HG02763 (cell line): ENCODE measurements at regions not wholly inside any gene's neighbourhood (a gene's known extent, or its start where the extent isn't known, plus 50 kb on each side); places are given as distances from the start of the nearest gene placed in this dataset.

Source experiments
- ATAC-seq: cut with Tn5 transposase; IDR thresholded peaks from one replicate; pipeline ENCODE4 v1.9.1; 2021; ENCODE audit warnings: mild to moderate bottlenecking, moderate library complexity; ENCODE audit not compliant: unreplicated experiment

DNA sequence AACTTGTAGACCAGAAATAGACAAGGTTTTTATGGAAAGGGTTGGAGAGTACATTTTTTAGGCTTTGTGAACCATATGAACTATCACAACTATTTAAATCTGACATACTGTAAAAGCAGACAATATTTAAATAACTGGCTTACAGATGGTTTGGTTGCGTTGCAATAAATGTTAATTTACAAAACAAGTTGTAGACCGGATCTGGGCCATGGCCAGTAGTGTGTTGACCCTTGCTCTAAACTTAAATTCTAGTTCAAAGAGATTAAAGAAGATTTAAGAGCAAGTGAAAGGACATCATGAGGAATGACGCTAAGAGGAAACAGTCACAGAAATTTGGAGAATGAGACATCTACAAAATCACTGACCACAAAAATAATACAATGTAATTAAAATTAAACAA lies 652.7 kb downstream of the DCDC2C start:
- no peak for ATAC-seq

- ATAC-seq = no peak
Observed at GRCh38 chr2:4356541-4356940, 653.2 kb downstream of the DCDC2C start.

DNA sequence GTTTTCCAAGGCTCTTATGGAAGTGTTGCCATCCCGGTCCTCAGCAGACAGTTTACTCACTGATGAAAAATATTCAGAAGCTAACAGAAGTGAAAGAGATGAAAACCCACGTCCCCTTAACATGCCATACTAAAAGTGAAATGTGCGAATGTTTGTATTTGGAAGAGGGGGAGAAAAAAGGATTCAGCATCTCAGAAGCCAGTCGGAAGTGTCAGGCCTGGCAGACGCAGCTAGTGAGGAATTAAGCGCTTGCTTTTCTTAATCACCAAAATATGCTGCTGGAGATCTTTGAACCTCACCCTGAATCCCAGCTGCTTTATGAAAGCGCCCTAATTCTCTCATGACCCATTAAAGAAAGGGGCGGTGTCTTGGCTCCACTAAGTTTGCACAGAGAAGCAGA lies 653.7 kb downstream of the DCDC2C start:
- no peak for ATAC-seq

GRCh38 chr2:4358837-4359236 lies 655.5 kb downstream of the DCDC2C start:
- ATAC-seq = no peak

DNA sequence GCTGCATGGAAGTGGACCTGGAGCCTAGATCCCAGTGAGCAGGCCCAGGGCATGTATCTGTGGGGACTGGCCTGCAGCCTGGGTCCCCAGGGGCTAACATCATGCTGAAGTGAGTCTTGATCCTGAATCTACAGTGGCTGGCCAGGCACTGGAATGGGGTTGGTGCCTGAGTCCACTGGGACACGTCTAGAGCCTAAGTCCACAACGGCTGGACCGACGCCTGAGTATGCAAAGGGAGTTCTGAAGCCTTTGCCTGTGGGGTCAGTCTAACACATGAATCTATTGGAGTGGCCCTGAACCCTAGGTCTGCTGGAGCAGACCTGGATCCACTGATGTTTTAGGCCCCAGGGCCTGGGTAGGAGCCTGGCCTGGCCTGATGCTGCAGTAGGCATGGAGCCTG lies 665.5 kb downstream of the DCDC2C start:
- no peak for ATAC-seq

DNA sequence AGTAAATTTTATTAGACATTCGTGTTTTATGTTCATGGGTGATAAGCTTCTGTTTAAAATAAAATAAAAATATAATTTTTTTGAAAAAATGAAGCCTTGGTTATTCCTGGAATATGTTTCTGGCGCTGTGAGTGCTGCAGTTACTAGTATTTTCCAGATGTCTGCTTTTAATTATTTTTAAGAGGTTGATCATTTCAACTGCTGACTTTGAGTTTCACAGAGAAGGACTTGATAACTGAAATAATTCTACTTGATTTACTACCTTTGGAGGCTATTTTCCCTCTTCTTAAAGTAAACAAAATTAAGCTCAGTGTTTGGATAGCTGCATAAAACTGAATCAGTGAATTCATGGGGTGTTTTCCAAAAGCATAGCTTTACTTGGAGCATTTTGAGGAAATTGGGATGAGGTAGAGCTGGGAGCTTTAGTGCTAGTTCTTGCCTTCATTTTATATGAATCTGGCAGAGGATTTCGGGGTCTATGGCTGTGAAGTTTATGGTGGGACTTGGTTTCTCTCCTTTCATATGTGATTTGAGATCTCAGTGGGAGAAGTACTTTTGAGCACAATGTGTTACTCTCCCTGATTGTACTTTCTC lies 666.5 kb downstream of the DCDC2C start:
- no peak for ATAC-seq

GRCh38 chr2:4370422-4371090 lies 667.2 kb downstream of the DCDC2C start:
- no peak for ATAC-seq

DNA sequence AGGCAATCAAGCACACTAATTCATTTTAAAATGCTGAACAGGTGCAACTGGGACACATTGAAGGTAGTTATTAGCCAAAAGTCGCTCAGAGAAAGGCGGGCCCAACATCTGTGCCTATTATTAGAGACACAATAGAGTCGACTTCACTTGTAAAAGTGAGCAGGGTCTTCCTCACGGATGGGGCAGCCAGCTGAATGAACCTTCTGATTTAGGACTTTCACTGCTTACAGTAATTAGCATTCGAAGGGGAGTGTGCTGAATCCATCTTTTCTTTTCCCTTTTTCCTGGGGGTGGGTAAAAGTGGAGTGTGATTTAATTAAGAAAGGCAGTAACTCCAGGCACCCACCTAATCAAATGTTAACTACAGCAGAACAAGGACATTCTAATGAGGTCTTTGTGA lies 677.7 kb downstream of the DCDC2C start:
- ATAC-seq = no peak

DNA sequence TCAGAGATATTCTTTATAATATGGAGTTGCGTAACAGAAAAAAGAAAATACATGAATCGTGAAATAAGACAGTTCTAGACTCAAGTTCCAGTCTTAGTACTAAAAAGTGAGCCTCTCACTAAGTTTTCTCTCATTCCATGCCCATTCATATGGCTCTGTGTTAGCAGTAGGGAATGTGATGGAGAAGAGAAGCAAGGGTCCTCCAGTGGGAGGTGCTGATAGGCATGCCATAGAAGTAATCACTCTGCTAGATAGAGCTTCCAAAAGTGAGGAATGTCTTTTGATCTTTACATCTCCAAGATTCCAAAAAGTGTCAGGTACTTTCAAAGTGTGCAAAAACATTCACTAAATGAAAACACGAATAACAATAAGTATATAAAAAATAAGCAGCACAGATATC lies 678.4 kb downstream of the DCDC2C start:
- ATAC-seq = no peak

DNA sequence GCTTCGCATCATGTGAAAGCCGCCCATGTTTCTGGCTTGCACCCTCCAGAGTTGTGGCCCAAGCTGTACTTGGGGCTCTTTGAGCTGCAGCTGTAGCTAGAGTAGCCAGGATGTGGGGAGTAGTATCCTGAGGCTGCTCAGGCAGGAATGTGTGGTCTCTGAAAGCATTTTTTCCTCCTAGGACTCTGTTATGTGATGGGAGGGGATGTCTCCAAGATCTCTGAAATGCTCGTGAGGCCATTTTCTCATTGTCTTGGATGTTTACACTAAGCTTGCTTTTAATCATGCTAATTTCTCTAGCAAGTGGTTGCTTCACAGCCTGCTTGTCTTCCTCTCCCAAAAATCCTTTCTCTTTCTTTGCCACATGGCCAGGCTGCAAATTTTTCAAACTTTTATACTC lies 687.6 kb downstream of the DCDC2C start:
- ATAC-seq = no peak

GRCh38 chr2:4404363-4404762 lies 701.0 kb downstream of the DCDC2C start:
- no peak for ATAC-seq

DNA sequence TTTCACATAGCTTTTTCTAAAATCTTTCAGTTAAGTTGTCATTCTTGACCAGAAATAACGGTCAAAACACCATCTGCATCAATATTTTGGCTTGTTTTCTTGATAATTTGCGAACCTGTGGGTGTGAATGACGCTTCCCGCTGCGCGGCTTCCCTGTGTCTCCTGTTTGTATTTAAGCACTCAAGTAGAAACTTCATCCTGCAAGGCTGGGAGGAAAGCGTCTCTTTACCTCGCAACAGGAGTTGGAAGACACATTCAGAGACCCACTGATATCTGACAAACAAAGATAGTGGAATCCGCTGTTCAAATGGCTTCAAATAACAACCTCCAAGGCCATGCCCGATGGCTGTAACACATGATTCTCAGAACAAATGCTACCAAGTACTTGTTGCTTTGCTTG lies 704.9 kb downstream of the DCDC2C start:
- no peak for ATAC-seq

- no peak for ATAC-seq
Observed at GRCh38 chr2:4412637-4413187, 709.3 kb downstream of the DCDC2C start.

GRCh38 chr2:4415171-4415570 lies 711.8 kb downstream of the DCDC2C start:
- no peak for ATAC-seq

DNA sequence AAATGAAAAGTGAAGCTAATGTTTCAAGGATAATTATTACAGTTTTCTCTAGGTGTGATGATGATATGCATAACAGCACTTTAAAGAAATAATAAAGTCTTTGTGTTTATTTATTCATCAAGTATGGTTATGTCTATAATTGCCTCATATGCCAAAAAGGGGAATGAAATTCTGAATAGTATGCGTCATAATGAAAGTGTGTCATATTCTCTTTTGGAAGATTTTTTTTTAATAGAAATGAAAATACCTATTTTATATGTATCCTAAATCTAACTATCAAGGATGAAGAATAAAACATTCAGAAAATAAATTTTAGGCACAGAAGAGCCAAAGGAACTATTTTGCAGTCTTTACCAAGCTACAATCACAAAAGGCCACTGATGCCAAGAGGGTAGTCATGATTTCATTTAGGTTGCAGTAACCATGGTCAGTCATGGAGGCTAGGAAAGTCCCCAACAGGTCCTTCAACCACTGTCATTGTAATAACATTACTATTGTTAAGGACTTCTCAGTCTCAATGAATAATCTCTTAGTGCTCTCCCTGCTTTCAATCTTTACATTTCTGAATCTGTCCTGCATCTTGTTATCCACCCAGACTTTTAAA lies 712.5 kb downstream of the DCDC2C start:
- no peak for ATAC-seq

GRCh38 chr2:4416431-4416830 lies 713.1 kb downstream of the DCDC2C start:
- ATAC-seq = no peak

DNA sequence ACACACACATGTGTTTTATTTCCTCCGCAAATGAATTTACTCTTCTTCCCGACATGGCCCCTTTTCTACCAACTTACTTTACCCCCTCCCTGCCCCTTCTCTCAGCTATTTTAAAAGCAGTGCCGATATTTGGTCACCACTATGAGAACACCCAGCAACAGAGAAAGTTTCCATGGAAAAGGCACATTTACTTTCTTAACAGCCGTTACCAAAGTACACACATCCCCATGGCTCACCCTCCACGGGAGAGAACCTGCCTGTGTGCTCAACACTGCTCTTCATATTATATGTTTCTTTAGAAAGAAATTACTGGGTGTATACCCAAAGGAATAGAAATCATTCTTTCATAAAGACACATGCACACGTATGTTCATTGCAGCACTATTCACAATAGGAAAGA lies 714.4 kb downstream of the DCDC2C start:
- no peak for ATAC-seq

- no peak for ATAC-seq
Observed at GRCh38 chr2:4420032-4420431, 716.7 kb downstream of the DCDC2C start.

GRCh38 chr2:4424153-4424552 lies 720.8 kb downstream of the DCDC2C start:
- no peak for ATAC-seq

DNA sequence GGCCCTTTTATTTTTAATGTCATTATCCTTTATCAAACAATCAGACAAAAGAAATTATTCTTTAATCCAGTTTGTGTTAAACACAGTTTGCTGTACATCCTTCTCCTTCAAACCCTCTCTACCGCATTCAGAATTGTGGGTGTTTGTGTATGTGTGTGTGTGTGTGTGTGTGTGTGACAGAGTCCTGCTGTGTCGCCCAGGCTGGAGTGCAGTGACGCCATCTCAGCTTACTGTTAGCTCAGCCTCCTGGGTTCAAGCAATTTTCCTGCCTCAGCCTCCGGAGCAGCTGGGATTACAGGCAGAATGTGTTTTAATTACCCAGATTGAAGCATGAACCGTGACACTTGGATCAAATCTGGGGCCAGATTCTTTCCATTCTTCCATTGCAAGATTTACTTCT lies 723.7 kb downstream of the DCDC2C start:
- ATAC-seq = no peak

DNA sequence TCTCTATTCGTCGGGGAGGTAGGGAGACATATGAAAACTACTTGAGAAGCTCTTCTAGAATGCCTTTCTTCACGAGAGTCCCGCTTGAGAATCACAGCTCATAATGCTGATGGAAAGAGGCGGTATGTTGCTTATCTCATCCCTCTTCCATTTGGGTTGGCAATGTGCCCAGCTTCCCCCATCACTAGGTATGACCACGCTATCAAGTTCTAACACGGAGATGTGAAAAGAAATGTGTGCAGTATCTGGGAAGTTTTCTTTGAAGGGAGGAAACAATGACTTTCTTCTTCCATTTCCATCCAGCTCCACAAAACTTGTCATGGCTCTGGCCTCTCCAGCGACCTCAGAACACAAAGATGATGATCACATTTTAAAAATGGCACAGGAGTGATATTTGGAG lies 742.4 kb downstream of the DCDC2C start:
- no peak for ATAC-seq

GRCh38 chr2:4454907-4455306 lies 751.5 kb downstream of the DCDC2C start:
- ATAC-seq = no peak
